ENCODE measurements at regions not wholly inside any gene's neighbourhood (a gene's known extent, or its start where the extent isn't known, plus 50 kb on each side); places are given as distances from the start of the nearest gene placed in this dataset.

DNA sequence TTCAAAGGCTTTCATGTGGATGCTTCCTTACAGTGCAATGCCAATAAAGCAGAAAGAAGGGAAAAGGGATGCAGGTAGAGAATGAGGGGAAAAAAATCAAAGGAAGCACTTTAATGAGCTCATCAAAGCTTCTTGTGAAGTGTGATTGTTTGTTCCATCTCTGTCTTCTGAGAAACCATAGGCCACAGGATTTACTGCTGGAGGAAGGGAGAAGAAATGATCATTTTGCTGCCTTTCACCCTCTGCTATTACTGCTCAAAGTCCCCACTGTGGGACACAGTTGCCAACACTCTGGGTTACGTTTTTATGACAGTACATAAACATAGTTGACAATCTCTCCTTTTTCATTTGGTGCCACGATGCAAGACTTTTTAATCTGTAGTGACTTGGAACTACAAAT, 558.0 kb upstream of the TECRL start:
- TF ChIP-seq EZH2 (IDR thresholded peaks at IDR 0.05; ENCODE audit: borderline replicate concordance, insufficient read depth, low read depth, low read length, poor library complexity, severe bottlenecking), result no peak
- TF ChIP-seq, protein P1, sequence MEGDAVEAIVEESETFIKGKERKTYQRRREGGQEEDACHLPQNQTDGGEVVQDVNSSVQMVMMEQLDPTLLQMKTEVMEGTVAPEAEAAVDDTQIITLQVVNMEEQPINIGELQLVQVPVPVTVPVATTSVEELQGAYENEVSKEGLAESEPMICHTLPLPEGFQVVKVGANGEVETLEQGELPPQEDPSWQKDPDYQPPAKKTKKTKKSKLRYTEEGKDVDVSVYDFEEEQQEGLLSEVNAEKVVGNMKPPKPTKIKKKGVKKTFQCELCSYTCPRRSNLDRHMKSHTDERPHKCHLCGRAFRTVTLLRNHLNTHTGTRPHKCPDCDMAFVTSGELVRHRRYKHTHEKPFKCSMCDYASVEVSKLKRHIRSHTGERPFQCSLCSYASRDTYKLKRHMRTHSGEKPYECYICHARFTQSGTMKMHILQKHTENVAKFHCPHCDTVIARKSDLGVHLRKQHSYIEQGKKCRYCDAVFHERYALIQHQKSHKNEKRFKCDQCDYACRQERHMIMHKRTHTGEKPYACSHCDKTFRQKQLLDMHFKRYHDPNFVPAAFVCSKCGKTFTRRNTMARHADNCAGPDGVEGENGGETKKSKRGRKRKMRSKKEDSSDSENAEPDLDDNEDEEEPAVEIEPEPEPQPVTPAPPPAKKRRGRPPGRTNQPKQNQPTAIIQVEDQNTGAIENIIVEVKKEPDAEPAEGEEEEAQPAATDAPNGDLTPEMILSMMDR (IDR thresholded peaks at IDR 0.05), result no peak

Data from B cell (primary cell).